ENCODE measurements at regions not wholly inside any gene's neighbourhood (a gene's known extent, or its start where the extent isn't known, plus 50 kb on each side); places are given as distances from the start of the nearest gene placed in this dataset.

DNA sequence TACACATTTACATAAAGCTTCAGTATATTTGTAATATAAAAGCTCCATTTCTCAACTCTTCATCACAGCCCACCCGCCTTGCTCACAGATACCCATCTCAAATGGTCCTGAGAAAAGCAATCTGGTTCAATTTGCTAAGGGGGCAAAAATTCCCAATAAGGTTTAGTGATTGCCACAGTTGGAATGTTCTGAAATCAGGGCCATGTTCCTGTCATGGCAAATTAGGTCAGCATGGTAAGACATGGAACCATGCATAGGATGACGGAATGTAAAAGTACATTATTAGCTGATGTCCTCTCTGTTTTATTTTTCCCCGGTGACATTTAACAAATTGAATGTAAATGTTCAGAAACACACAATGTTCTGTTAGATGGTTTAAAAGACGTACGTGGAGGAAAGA lies 274.3 kb downstream of the MZT1 start:
- TF ChIP-seq, protein P1, sequence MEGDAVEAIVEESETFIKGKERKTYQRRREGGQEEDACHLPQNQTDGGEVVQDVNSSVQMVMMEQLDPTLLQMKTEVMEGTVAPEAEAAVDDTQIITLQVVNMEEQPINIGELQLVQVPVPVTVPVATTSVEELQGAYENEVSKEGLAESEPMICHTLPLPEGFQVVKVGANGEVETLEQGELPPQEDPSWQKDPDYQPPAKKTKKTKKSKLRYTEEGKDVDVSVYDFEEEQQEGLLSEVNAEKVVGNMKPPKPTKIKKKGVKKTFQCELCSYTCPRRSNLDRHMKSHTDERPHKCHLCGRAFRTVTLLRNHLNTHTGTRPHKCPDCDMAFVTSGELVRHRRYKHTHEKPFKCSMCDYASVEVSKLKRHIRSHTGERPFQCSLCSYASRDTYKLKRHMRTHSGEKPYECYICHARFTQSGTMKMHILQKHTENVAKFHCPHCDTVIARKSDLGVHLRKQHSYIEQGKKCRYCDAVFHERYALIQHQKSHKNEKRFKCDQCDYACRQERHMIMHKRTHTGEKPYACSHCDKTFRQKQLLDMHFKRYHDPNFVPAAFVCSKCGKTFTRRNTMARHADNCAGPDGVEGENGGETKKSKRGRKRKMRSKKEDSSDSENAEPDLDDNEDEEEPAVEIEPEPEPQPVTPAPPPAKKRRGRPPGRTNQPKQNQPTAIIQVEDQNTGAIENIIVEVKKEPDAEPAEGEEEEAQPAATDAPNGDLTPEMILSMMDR (conservative IDR thresholded peaks at IDR 0.05 in 1 of 2, IDR thresholded peaks at IDR 0.05 in 1 of 2; ENCODE audit: extremely low read depth in 1 of 2, insufficient read depth in 1 of 2, low read depth in 1 of 2, low read length in 2 of 2) = no peak
- TF ChIP-seq EZH2 (IDR thresholded peaks at IDR 0.05; ENCODE audit: borderline replicate concordance, low read length) = no peak

Measured in mammary epithelial cell (primary cell).